HG02981 (cell line): ENCODE measurements at regions not wholly inside any gene's neighbourhood (a gene's known extent, or its start where the extent isn't known, plus 50 kb on each side); places are given as distances from the start of the nearest gene placed in this dataset.

Source experiments
- ATAC-seq: cut with Tn5 transposase; IDR thresholded peaks from one replicate; pipeline ENCODE4 v1.9.1; 2021; ENCODE audit warnings: mild to moderate bottlenecking, moderate library complexity; ENCODE audit not compliant: unreplicated experiment

DNA sequence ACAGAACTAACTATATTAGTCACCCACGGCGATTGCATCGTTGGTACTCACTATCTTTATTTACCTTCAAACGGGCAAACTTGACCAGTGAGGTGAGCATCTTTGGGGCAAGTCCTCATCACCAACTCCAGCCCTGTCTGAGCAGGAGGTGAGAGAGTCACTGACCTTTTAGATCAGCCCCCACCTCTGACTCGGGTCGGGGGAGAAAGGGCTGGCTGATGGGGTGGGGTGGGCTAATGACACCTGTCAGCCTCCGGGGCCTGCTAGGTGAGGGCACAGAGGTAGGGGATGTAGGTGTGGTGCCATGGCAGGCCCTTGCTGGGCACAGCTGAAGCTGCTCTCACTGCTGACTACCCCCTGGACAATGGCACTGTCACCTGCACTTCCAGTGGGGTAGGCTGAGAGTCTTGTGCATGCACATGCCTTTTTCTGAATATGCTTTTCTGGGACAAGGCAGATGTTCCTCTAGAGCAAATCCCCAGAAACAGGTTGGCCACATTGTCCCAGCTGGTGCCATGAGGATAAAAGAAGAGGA is 359.5 kb upstream of the MKI67 start:
- ATAC-seq, result no peak

DNA sequence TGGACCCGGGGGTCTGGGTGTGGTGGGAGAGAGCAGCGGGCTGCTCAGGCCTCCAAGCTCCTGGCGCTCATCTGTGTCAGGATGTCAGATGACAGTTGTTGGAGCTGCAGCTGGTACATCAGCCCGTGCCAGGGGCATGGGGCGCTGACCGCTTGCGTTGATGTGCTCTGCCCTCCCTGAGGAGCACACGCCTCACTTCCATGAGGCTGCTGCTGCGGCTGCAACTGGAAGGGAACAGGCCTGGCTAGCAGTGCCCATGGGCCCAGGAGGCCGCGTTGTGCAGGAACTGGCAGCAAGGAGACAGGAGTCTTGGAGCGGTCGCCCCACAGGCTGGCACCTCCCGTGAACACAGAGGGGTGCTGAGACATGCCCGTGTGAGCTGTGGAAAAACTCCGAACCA is 361.3 kb upstream of the MKI67 start:
- no peak for ATAC-seq

DNA sequence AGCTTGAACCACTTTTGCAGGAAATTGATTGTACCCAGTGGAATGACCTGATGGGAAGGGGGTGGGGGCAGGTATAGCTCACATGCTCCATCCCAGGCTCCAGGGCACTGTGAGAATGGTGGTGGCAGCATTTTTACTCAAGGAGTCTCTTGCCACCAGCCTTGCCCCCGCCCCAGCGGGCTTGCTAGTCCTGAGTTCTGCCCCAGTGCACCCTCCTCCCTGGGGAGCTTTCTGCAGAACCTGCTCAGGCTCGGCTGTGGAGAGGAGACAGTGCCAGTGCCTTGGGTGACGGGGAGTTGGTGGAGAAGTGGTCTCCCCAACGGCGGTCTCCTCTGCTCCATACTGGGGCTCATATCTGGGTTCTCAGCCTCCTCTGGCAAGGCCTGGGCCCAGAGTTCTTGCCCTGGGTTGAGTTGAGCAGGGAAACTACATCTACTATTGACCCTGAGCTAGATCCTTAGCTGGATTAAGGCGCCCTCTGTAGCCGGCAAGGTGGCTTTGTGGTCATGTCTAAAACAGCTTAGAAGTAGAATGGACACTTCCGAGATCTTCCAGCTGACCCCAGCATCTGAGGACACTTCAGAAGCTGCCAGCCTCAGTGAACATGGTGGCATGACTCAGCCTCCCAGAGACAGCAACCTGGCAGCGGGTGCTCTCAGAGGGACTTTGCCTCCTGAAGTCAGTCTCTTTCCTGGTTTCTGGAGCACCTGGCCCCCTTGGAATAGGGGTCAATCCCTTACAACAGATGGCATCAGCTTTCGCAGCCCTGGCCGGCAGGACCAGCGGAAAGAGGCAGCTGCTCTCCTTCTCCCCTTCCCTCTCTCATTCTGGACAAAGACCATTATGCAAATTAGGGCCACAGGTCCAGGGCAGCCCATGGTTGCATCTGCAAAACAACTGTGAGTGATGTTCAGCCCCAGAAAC is 363.4 kb upstream of the MKI67 start:
- ATAC-seq, result no peak

DNA sequence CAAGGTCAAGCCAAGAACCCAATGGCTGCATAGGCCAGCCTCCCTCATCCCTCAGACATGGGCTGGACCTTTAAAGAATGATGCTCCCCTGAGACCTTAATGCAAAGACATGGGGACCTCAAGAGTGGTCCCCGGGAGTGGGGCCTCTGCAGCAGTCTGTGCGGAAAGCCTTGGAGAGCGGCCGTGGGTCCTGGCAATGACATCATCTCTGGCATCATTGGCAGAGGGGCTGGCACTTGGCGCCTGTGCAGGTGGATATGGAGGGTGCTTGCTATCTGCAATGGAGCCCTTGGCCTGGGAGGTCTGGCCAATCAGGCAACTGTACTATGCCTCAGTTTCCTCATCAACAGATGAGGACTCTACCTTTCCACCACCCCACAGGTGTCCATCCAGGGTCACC is 365.5 kb upstream of the MKI67 start:
- no peak for ATAC-seq

DNA sequence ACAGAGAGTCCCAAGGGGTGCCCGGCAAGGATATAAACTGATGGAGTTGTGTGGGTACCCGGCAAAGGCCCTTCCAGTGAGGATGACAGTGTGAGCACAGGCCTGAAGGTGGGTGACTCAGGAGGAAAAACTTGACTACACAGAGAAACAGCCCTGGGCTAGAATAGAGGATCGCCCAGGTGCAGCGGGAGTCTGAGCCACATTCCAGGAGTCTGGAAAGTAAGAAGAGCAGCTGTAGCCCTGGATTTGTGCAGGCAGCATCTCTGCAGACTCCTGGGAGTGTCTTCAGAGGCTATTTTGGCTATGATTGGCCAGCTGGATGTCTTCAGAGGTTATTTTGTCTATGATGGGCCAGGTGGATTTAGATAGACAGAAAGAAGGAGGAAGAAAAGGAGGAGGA is 367.6 kb upstream of the MKI67 start:
- ATAC-seq, result no peak

DNA sequence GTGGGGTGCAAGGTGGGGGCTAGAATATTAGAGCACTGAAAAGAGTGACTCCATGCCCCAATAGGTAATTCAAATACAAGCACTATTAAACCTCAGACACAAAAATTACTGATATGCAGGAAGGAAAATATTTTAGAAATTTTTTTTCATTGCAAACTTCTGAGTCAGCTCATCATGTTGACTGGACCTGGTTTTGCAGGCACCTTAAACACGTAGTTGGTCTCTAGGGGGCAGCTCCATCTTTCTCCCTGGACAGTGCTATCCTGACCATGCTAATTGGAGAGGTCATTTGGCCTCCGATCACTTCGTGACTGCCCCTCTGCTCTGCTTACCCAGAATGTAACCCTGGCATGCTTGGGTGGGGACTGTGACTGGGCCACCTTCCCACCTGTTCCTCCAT is 368.4 kb upstream of the MKI67 start:
- no peak for ATAC-seq

DNA sequence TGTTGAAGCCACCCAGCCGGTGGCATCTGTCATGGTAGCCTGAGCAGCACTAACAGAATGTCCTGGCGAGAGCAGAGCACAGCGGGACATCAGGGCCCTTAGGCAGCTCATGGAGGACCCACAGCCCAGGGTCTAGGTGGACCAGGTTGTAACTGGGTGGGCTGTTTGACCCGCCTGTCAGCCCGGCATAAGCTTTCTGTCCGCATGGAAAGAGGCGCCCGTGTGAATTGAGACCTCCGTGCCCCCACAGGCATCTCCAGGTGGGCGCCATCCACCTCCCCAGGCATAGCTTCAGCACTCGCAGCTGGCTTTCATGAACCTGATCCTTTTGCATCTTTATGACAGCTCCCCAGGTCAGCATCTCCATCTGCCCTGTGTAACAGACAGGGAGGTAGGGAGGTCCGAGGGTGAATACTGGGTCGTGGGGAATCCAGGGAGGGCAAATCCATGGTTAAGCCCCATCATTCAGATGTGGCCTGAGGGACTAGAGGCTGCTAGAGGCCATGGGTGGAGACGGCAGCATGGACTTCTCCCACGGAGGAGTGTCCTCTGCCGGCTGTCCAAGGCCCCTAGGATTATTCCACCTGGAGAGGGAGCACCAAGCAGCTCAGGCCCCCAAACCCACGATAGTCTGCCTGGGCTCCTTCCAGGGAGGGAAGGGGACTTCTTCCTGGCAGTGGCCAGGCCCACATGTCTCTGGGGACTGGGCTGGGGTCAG is 371.6 kb upstream of the MKI67 start:
- ATAC-seq, result no peak

DNA sequence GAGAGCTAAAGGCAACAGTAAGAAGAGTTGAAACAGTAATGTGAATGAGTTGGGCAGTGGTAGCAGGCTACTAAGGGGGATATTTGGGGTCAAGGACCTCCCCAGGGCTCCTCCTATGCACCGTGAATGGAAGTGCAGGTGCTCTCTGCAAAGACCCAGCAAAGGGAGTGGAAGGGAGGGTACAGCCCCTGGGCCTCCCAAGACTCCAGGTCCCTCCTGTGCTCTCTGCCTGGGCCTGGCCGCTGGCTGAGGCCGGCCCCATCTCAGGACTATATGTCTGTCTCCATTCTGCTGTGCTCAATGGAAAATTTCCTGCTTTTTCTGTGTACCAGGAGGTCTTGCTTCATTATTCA is 372.1 kb upstream of the MKI67 start:
- ATAC-seq, result no peak

DNA sequence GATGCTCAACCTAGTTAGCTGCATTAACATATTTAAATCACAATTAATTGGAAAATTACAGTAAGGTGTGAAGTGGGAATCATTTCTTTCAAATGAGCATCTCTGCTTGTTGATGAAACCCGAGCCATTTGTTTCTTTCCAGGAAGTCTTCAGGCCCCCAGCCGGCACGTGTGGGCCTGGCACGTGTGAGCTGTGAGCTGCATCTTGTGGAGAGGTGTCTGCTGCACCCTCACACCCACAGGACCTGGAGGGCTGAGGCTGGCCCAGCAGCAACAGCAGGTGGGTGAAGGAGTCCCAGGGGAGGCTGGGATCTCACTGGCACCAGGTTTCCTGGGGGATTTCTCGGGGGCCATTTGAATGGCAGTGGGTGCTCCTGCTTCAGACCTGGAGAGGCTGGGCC is 372.5 kb upstream of the MKI67 start:
- no peak for ATAC-seq

DNA sequence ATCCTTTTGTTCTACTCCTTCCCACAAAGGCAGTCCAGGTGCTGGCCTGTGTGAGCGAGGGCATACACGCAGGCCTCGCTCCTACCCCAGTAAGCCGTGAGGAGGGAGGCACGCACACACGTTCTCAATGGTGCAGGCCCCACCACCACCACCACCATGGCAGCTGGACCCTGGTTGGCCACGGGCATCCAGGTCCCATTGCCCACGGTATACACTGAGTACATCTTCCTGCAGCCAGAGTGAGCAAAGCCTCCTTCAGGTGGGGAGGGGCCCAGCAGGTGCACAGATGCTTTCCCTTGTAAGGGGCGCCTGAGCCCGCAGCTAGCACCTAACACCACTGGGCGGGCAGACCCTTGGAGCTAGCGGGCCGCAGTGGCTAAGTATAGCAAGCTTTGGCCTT is 373.3 kb upstream of the MKI67 start:
- no peak for ATAC-seq

DNA sequence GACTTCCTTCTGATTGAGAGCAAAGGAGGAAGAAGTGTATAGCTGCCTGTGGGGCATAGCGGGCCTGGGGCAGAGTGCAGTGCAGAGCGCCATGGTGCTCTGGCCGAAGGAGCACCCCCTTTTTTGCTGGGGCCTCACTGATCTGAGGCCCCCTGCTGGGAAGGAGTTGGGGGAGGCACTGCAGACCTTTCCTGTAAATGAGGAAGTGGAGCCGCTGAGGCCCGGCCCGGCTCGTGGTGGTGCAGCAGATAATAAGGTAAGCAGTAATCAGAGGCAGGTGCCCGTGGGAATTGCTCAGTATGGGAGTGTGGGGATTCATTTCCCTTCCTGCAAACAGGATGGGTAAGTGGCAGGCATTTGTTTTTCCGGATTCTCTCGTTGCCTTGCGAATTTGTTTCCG is 373.7 kb upstream of the MKI67 start:
- no peak for ATAC-seq

DNA sequence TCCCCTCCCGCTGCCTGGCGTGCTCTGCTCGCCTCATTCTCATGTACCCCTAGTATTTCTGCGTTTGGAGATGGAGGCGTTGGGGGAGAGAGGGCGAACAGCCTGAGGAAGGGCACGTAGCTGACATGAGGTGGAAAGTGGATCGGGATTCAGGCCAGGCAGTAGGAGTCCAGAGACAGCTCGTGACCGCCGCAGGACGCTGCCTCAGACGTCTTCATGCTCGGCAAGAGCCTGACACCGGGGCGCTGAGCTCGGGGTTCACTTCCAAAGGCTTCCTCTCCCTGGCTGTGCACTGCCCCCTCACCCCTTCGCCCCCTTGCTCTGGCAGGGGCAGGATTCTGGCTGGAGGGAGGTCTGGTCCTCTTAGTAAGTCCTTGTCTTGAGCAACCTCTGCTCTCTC is 374.4 kb upstream of the MKI67 start:
- no peak for ATAC-seq

DNA sequence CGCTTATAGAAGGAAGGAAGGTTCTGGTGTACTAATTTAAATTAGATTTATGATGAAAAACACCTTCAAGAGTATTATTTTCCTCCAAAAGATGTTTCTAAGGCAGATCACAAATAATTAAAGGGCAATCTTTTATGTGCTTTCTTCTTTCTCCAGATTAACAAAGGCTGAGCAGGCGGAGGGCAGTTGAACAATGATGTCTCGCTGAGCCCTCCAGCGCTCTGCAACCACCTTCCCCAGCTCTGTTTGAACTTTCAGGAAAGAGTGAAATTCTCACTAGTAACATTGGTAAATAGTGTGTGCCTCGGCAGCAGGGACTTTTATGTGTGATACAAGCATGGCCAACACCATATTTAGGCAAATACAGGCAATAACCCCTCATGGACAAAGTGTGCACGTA is 379.1 kb upstream of the MKI67 start:
- no peak for ATAC-seq

DNA sequence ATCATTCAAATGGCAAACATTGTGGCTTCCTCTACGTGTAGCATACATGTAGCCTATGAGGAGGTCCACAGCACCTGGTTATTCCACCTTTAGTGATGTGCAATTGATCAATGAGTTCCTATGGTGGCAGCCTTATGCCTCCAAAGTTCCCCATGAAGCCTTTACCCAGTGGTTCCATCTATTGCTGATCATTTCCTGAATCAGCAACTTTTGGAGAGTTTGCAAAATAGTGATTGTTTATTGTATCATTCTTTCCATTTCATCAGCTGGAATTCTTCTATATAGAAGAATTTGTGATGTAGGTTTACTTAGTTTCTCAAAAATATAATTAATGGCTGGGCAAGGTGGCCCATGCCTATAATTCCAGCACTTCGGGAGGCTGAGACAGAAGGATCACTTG is 380.2 kb upstream of the MKI67 start:
- no peak for ATAC-seq

DNA sequence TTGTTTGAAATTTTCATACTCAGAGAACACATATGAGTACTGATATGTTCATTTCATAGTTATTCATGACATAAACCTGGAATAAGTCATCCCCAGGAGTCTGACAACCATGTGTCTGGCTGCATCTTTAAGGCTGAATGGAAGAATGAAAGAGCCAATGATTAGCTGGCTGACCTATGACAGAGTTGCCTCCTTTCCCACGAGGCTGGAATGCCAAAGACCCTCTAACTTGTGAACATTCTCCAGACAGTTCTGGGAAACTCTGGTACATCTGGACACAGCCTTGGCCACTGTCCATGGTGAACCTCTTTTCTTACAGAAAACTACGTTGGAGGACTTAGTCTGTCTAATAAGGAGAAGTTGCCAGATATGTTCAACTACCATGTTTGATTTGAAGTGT is 380.8 kb upstream of the MKI67 start:
- no peak for ATAC-seq

DNA sequence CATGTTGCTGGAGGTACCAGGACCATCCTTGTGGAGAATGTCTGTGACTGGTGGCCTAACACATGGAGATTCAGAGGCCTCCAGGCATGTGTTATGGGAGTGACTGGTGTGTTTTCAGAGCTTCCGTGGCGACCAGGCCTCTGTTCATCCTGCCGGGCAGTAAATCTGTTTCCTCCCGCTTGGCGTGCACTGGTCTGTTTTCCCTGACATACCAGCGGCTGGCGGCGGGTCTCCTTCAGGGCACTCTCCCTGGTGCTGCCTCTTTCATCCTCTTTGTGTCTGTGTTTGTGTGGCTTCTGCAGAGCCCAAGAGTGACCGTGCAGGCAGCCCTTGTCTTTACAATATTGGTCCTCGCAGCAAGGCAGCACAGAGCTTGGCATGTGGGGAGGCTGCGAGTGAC is 385.1 kb upstream of the MKI67 start:
- ATAC-seq, result no peak

DNA sequence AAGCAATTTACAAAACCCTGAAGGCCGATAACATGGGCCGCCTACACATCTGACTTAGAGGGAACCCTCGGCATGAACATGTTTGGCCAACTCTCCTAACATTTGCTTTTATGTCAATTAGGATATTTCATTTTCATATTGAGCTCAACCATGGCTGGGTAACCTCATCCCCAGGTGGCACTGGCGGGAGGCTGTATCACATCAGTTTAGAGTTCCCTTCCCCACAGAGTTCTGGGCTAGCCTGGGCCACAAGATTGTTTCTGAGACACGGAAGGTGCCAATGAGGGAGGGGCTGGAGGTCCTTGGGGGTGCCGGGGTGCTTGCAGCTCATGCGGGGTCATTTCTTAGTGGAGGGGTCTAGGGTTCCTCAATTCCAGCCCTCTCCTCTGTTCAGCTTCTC is 386.5 kb upstream of the MKI67 start:
- ATAC-seq, result no peak

DNA sequence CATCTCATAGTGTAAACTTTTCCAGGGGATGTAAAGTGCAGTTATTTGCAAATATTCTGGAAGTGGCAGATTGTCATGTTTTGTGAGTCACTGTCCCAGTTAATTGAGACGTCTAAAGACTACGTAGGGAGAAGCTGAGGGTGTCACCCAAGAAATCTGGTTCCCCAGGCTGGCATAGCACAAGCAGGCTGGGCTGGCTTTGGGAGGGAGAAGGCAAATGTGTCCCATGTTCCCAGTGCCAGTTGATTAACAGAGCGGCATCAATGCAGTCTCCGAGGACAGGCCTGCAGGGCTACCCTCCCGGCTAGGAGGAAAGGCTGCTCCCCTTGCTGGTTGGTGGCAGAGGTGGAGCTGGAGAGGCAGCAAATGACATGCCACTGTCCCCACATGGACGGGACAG is 388.3 kb upstream of the MKI67 start:
- no peak for ATAC-seq

DNA sequence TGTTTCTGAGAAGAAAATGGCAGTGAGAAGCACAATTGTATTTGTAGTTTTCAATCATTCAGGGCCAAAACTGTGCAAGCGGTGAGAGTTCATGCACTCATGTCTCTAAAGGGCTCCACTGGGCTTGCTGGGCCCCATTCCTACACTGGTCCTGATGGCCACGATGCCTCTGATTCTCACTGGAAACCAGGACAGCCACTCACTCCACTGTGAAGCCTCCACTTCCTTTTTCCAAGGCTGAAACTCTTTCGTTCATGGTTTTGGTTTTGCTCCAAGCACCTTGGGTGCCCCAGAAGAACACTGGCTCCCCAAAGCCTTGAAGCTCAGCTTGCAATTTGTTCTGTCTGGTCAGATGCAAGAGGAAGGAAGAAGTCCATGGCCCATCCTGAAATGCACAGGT is 390.0 kb upstream of the MKI67 start:
- no peak for ATAC-seq

DNA sequence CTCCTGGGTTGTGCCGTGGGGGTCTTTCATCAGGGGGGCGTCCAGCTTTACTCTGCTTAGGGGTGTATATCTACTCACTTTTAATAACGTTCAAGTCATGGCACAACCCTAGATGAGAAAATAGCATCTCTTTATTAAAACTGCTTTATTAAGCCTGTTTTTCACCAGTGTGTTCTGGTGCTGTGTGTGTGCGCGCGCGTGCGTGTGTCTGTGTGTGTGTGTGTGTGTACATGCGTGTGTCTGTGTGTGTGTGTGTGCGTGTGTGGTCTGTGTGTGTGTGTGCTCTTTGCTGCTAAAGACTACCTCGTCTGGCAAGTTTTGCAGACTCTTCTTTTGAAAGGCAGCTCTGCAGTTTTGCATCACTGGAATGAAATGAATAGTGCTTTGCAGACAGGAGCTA is 390.9 kb upstream of the MKI67 start:
- no peak for ATAC-seq

DNA sequence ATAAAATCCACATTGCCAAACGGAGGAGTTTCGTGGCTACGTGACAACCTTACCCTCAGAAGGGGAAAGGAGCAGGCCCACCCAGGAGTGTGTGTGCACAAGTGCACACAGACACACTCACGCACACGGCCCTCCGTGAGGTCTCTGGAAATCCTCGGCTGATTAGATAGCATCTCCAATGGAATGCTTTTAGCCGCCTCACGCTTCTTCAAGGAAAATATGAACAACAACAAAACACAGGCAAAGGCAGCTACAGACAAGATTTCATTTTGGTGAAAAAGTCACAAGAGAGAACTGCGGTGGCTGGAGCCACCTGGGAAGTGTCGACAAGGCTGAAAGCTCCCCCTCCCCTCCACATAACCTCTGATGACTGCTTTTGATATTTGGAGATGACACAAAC is 391.8 kb upstream of the MKI67 start:
- no peak for ATAC-seq

DNA sequence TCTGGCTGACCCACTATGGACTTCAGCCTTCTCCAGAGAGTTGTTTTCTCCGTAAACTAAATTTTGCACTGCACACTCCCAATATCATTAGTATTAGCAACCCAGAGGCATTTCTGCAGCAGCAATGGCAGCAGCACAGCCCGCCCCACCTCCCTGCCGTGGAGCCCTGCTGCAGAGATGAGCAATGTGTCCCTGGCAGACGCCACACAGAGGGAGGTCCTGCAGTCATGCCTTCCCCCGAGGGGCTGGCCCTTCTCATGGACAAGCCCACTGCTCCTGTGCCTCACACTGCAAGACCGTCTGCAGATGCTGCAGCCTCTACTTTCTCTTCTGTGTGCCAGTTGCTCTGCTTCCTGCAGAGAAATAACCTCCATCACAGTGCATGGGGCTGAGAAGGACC is 393.4 kb upstream of the MKI67 start:
- no peak for ATAC-seq
